Fibroblast of skin of abdomen (primary cell): ENCODE measurements at regions not wholly inside any gene's neighbourhood (a gene's known extent, or its start where the extent isn't known, plus 50 kb on each side); places are given as distances from the start of the nearest gene placed in this dataset.
"Not testable (repeated sequence)": the region's sequence is repeated elsewhere in the genome, so short reads cannot be mapped to it uniquely, and the experiment has no call there.

Source experiments
- DNase-seq: peaks from one replicate; pipeline ENCODE4 v3.0.0-alpha.2; 2013

DNA sequence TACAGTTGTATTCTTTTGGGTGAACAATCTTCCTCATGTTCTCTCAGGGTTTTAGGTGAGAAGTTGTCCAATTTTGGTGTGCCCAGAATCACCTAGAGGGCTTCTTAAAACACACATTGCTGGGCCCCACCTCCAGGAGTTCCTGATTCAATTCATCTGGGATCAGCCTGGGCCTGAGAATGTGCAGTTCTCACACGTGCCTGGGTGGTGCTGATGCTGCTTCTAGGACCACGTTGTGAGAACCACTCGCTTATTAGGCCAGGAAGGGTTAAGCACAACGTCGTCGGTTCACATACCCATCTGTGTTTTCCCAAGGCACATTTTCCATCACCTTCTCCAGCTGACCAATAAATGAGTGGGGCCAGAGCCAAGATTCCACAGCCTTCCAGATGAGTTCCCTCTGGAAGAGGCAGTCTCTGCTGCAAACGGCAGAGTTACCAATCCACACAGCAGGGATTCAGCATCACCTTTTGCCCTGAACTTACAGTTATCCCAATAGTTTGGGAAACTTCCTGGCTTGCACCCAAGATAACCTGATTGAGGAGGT lies 277.7 kb upstream of the HNRNPA3 start:
- DNase-seq: peak; percentile 35

DNA sequence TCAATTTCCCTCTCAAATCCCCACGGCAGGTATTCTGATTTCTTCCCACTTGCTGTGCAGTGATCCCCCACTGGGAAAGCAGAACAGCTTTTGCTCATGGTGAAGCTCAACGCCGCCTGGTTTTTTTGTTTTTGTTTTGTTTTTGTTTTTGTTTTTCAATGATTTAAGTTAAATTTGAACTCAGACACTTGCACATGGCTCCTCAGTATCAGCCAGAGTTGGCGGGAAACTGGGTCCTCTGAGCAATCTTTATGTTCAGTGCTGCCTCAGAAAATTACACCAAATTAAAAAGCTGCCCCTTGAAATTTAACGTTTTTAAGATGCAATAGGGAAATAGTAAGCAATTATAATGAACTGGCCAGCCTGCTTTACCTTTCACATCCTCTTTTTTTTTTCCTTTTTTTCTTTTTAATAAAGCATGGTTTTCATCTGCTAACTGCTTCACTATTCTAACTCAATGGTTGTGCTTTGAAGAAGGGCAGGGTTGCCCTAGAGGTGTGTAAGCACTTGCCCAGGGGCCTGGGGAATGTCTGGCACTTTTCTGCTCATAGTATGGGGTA lies 277.0 kb upstream of the HNRNPA3 start:
- DNase-seq: no peak

DNA sequence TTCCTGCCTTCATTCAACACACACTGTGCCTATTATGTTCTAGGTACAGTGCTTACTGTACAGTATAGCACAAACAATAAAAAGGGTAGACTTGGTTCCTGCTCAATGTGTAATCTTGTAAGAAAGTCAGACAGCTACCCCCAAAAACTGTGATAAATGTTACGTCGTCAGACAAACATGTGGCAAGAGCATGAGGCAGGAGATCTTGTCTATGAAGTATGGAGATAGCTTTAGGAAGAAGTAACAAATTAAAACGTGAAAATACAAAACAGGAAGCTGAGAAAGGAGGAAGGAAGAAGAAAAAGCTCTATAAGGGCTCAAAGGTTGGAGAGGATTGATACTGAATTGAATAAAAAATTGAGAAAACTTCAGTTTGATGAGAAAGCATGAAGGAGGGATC lies 276.2 kb upstream of the HNRNPA3 start:
- no peak for DNase-seq

DNA sequence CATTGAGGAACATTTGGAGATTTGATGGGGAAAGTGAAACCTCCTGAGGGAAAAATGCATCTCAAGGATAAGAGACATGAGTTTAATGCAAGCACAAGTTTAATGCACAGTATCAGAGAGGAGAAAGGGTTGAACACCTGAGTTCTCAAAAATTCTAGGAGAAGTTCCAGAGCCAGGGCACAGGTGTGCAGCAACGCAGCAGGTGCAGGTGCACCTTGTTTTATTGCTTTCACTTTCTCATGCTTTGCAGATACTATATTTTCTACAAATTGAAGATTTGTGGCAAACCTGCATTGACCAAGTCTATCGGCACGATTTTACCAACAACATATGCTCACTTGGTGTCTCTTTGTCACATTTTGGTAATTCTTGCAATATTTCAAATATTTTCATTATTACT lies 267.6 kb upstream of the HNRNPA3 start:
- no peak for DNase-seq

DNA sequence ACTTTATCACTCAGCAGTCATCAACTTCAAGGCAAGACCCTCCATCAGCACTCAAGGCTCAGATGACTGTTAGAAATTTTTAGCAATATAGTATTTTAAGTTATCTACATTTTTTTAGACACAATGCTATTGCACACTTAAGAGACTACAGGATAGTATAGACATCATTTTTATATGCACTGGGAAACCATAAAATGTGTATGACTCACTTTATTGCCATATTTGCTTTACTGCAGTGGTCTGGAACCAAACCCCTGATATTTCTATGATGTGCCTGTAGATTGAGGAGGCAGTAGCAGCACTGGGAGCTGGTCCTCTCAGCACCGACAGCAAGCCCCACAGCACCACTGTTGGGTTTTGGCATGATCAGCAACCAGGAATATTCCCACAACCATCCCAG lies 264.8 kb upstream of the HNRNPA3 start:
- peak; percentile 7 for DNase-seq

DNA sequence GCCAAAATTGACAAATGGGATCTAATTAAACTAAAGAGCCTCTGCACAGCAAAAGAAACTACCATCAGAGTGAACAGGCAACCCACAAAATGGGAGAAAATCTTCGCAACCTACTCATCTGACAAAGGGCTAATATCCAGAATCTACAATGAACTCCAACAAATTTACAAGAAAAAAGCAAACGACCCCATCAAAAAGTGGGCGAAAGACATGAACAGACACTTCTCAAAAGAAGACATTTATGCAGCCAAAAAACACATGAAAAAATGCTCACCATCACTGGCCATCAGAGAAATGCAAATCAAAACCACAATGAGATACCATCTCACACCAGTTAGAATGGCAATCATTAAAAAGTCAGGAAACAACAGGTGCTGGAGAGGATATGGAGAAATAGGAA lies 261.4 kb upstream of the HNRNPA3 start:
- not testable (repeated sequence) for DNase-seq

DNA sequence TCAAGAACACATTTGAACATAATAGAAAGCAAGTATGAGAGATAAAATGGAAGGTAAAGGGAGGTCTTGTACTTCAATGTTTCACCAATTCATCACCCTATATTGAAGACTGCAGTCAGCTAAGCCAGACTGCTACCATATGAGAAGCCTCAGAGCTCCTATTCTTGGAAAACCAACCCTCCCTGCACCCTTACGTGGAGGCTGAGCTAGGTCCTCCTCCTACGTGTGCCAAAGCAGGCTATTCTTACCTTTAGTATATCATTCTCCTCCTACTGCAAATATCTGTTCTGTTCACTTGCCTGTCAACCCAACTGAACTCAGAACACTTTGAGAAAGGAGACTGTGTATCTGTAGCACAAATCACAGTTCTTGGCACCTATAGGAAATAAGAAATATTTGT lies 255.8 kb upstream of the HNRNPA3 start:
- no peak for DNase-seq

DNA sequence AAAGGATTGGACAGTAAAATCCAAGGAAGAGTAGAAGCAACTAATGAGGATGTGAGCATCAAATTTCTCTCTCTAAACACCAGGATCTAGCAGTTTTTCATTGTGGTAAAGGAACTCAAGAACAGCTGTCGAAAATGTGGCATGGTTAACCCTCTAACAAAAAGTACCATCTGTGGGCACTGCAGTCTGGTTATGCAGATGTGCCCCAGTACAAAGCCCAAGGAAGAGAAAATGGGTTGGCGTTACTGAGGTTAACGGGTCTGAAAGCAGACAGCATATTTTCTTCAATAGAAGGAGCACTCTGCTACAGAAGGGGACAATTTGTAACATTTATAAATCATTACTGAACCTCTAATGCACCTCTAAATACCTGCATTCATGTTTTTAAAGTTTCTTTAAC lies 253.0 kb upstream of the HNRNPA3 start:
- no peak for DNase-seq

DNA sequence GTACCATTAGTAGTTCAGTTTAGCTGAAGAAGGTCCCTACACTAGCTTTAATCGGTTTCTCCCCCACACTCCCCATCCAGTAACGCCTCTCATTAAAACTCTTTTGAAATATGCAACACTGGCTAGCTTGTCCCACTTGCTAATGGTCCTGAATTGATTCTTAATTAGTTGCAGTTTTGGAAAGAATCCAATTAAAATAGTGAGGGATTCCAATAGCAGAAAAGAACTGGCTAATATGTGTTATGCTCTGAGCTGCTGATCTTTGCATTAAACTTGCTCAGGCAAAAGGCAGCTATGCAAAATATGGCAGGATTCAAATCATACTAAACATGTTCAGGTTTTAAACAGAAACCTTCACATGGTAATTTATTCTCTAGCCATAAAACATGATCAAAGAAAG lies 252.5 kb upstream of the HNRNPA3 start:
- DNase-seq: no peak

DNA sequence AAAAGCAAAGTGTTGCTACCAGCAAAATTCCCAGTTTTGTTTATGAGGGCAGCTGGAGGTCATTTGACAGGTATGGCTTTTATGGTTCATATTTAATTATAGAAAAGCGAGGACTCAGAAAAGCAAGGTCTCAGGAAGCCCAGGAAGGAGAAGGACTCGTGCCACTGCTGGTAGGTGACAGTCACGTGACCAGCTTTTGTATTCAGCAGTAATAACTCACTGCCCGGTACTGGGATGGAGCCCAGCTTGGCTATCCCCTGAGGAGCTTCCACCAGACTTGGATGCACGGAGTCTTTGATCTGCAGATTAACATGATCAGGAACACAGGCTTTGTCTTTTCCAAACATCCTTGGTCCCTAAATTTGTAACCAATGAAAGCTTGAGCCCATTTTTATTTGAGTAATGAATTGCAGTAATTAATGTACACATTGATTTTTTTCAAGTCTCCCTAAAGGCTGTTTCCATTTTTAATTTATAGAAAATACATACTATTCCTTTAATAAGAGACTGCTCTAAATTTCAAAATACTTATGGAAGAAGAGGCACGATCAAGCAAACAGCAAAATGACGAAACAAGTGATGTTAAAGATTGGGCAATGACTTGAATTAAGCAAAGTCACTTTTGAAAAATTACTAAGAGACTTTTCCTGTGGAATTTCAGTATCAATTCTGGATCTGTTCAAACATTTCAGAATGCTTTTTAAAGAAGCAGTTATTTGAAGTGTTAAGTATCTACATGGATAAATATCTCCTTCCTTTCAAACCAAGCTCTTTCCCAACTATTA lies 251.7 kb upstream of the HNRNPA3 start:
- no peak for DNase-seq

DNA sequence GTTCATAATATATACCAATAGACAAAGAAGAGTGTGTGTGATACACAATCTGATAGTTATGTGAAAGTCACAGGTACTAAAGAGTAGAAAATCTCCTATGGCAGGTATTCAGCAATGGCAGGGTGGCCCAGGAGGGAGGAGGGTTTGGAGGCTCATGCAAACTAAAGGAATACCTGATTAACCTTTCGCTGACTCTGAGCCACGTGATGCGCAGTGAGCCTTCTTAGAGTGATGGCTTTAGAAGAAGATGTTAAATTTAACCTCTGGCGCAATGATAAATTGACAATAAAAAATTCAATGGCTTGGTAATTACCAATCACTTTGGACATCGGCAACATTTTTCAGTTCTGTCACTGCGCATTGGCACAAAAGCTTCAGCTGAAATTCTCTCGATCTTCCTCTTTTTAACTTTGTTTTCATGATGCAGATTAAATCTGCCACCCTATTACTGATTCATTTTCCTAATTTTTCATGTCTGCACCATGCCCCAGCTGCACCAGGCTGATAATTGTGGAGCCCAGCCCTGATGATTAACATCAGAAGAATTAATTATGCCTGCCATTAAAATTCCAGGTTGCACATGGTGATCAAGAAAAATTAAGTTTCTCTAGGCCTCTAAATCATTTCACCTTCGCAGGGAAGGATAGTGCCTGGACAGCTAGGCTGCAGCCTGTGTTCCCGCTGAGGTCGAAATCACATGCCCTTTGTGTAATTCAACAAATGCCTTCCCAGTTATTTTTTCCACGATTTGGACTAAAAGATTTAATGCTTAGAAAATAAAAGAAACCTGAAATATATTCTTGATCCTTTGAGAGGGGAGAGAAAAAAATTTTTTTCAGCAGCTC lies 250.6 kb upstream of the HNRNPA3 start:
- no peak for DNase-seq

DNA sequence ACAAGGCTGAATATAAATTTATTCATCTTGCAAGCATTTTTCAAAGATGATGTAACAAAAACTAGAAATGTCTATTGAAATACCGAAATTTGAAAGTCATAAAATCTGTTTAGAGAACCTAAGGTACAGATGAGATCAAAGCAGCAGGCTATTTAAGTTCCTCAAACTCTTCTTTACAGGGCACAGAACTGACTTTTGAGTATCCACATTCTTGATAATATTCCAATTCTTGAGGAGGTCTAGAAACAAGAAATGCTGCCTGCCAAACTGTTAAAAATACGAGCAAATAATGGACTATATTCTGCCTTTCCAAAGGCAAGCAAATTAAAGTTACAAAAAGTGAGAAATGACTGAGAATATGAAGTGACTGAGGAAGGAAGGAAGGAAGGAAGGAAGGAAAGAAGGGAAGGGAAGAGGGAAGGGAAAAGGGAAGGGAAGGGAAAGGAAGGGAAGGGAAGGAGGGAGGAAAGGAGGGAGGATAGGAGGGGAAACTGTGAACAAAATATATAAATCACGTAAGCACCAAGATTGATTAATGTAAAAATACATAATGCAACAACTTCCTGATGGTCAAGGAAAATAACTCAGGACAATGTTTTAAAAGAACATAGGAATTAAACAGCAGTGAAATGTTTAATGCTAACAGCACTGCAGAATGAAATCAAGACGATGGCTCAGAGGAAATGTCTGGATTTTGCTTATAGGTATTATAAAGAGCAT lies 248.9 kb upstream of the HNRNPA3 start:
- no peak for DNase-seq

DNA sequence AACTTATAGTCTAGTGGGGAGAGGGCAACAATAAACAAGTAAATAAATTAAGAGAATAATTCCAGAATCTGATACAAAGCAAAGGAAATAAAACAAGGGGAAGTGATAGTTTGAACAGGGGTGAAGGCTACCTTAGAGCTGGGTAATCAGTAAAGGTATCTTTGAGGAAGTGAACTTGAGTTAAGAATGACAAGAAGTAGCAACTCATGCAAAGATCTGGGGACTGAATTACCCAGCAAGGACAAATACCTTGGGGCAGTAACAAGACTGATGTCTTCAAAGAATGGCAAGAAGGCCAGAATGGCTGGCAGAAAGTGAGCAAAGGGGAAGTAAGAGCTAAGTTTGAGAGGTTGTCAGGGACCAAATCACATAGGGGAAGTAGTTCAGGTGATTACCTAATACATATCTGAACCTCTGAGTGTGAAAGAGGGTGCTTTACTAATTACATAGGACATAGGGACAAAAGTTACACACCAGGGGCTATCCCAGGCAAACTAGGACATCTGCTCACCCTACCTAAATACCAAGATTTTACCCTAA lies 244.6 kb upstream of the HNRNPA3 start:
- DNase-seq: no peak

DNA sequence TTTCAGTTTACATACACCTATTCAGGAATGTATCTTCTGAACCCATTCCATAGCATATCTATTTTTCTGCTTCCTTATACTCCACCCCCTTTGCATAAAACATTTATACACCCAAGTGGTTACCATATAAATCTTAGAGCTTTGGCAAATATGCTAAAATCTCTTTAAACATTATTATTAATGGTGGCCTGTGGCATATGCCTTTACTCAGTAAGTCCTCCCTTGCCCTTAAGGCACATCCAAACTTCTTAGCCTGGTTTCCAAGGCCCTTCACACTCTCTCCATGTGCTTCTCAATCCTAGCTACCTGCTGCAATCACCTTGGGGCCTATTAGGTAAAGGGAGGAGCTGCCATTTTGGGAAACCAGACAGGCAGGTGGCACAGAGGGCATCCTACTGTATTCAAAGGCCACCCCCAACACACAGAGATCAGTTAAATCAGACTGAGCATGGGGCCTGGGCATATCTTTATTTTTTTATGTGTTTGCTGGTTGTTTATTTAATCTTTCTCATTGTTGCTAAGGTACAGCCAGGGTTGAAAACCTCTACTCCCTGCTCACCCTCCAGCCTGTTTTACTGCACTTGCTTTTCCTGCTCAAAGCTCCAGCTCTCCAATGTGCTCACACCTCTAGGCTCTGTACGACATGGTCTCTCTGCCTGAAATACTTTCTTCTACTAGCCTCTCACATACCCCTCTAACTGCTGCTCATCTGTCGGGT lies 242.8 kb upstream of the HNRNPA3 start:
- DNase-seq: no peak

DNA sequence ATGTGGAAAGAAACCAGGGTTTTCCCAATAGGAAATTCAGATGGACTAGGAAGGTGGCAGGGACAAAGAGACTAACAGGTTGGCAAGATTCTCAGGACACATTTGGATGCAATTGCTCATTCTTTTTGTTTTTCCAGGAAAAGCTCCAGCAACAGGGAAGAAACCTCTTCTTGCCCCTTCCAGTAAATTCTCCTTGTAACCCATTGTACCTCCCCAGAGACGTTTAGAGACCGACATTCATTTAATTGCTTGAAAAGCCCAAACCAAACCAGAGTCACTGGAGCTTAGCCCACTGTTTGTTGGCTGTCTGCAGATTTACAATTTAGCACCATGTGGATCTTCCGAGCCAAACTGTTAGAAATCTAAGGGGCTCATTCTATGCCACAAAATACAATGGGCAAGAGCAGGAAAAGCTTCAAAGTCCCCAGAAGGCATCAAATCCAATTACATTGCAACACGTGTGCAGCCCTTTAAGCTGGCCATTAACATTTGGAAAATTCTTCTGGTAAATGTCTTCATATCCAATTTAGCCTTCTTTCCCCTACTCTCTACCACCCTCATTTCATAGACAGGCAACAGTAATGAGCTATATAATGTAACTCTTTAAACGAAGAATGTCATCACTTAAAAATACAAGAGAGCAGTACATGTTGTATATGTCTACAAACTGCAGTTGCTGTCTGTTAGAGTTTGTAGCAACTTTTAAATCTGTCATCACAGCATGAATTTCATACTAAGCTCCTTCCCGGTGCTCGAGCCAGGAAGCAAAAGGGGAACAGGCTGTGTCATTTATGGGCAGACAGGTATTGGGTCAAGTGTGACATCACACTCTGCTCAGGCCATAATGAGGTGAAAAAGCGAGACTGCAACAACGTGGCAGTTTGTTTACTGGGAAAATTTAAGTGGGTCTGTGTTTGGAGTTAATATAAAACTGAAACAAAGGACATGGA lies 235.6 kb upstream of the HNRNPA3 start:
- DNase-seq: no peak

DNA sequence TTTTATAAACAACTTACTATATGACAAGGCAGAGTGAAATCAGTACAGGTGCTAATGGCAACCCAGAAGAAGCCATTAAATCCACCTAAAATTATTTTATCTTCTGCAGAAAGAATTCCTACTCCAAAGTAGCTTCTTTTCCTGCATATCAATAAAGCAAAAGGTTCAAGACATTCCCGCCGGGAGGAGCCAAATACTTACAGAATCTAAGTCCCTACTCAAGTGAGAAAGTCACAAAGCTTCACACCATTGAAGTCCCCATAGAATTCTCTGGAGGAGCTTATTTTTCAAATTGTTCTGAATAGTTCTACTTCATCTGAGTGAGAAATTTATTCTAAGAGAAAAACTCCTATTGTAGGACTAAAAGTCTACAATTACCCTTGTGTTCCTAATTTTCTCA lies 233.7 kb upstream of the HNRNPA3 start:
- DNase-seq: peak; percentile 11

DNA sequence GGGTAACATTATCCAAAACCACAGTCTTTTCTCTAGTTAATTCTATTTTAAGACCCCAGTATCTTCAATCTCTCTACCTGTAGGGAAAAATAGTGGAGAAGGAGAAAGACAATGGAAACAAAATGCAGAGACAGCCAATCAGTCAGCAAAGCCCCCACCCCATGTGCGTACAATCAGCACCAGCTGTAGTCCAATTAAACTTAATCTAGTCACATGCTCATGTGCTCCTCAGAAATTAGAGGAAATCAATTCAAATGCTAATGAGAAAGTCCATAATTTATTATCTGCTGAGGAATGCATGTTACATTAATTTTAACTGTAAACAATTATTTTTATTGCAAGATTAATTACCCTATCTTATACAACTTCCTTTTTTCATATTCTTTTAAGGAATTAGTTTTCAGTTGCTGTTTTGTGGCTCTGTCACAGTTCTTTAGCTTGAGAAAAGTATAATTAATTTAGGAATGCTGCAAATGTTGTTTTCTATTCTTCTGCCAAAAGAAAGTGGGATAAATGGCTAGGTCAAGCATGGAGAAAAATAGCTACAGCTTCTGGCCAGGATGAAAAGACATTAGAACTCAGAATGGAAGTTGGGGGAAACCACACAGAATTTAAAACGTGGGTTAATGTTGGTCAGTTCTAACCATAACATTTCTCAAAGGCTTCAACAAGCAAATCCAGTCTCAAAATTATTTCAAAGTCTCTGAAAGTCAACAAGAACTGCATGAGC lies 232.4 kb upstream of the HNRNPA3 start:
- no peak for DNase-seq

DNA sequence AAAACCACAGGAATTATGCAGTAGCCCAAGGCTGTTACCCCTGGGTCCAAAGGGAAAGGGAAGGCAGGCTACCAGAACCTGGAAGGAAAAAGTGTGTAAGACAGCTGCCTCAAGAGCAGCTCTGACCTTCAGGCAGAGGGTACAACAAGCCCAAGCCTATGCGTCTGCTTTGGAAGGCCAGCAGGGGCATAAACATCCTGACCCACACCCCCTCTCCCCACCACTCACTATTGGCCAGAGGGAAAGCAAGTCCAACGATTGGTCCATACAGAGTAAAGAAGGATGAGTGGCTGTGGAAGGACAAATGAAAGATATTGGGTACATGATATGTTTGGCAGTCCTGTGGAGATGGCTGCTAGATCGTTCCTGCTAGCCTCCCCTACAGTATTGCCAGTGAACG lies 227.6 kb upstream of the HNRNPA3 start:
- no peak for DNase-seq

DNA sequence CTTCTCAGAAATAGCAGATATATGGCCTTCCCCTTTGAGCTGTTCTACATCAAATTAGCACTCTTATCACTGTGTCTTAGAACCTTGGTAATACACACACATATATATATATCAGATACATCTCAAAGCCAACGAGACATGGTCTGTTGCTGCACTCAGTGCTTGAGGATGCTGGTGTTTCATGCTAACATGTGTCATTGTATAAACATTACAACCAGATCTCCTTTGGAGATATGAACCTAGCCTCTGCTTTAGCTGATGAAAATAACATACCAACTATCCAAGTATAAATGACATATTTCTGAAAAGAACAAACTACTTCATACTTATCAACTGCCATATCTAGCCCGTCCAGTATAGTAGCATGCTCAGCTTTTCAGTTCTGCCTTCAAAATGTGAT lies 226.7 kb upstream of the HNRNPA3 start:
- DNase-seq: no peak

DNA sequence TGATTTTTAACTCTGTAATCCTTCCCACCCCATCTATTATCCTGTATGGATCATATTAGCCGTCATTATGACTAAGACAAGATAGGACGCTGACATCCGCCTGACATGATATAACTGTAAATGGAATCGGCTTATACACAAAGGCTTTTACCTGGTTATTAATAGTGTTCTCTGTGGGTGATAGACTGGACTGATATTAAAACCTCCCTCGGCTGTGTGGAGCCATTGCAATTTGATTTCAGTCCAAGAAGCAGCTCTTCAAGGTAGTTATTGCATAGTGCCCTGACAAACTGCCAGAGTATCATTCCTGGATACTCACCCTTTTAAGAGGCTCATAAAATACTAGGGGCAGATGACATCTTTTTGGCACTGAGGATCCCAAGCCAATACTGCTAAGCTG lies 226.1 kb upstream of the HNRNPA3 start:
- DNase-seq: peak; percentile 20
